Activated naive CD4-positive, alpha-beta T cell (primary cell): ENCODE measurements at regions not wholly inside any gene's neighbourhood (a gene's known extent, or its start where the extent isn't known, plus 50 kb on each side); places are given as distances from the start of the nearest gene placed in this dataset.
"Not testable (repeated sequence)": the region's sequence is repeated elsewhere in the genome, so short reads cannot be mapped to it uniquely, and the experiment has no call there.

ENCODE experiments used
- DNase-seq, 4 experiments: peaks; one replicate each; lab custom pipeline; 2025; lab: John Stamatoyannopoulos, UW

DNA sequence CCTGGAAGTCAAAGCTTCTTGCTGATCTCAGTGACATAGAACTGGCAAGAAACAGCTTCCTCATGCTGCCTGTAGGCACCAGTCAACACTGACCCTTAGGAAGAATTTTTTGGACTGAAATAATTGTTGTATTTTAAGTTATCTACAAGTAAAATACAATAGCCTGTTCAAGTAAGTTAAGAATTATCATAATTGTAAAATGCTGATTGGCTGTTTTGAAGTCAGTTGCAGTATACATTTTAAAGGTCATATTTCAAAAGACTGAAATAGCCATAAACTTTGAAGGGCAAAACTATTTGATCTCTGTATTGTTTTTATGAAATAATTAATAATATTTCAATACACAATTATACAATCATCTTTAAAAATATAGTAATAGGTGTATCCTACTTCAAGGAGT lies 794.9 kb downstream of the MAT2B start:
- no peak for DNase-seq

DNA sequence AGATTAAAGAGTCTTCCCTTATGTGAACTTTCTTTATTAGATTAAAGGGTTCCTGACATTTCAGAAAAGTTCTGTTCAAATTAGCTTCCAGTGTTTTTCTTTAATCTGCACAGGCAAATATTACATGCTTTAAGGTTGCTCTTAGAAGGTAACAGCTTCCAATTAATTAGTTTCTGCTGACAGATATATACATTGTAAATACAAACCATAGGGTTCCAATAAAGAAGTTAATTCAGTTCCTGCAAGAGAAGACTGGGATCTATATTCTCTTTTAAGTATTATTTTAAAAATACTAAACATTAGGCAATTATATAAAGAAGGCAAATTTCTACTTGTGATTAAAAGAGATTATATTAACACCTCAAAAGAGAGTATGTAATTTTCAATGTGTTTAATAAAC lies 795.7 kb downstream of the MAT2B start:
- DNase-seq: no peak

DNA sequence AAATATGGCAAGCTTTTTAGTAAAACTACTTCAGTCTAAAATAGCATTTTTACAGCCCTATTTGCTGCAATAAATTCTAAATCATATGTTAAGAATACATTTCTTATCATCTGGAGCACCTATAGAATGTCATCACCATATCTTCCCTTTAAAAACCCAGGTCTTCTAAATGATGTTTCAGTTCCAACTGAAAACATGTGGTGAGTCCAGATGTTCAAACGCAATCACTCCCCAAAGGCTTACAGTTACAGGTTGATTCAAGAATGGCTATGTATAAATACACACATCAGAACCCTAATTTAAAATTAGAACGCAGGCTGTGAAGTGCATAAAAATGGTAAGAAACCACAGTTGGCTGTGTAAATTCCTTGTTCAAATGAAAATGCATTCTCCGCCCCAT lies 796.3 kb downstream of the MAT2B start:
- DNase-seq: no peak

DNA sequence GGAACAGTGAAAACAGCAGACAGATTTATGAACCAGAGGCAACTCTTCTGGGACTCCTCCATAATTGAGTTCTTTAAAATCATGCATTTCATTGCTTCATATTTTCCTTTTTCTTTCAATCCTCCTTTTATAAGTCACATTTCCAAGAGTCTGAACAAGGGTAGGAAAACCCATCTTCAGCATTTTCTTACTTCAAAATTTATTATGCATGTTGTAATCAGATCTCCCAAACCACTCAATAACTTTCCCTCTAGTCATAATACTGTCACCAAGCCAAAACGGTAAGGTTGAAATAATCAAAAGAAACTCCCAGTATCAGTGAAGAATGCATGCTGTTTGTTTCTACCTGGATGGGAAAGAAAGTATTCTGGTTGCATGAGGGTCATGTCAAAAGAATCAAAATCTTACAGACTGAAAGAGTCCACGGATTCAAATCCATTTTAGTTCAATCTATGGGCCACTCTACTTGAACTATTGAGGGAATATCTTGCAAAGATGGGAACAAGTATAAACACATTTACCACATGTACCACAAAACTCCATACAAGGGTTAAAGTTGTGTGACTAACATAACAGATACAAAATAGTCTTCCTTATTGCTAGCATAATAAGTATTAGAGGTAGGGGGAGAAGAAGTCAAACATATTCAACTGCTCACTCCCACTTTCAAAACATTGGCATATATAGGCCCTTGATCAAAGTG lies 797.3 kb downstream of the MAT2B start:
- no peak for DNase-seq

DNA sequence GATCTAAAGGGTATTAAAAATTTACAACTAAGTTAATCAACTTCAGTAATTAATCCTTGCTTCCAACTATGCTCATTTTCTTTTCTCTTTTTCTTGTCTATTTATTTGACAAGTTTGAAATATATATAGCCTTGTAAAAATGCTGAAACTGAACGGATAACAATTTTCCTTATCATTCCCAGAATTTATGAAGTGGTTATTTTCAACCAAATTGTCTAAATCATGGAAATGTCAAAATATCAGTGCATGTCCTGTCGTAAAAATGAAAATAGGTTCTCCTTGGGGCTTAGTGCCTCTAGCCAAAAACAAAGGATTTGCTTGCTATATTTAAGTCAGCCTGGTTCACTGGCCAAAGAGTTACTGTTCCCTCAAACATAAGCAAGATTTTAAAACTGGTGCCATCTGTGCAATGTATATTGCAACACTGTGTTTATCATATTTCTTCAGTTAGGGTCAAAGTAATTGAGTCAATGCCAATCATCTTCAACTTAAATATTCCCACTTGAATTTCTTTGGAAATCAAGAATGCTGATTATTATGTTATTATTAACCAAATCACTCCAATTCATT lies 798.3 kb downstream of the MAT2B start:
- no peak for DNase-seq

DNA sequence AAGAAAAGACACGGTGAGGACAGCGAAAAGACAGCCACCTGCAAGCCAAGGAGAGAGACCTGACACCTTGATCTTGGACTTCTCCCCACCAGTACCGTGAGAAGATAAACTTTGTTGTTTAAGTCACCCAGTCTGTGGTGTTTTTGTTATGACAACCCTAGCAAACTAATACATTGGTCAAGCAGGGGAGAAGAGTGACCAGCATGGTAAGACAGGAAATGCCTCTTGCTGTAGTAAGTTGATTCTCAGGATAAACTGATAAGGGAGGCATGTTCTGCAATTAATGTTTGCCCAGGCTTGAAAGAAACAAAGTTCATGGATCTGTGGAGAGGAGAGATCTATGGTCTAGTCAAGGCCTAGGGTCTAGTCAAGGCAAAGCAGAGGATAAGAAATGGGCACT lies 801.2 kb downstream of the MAT2B start:
- DNase-seq: no peak

DNA sequence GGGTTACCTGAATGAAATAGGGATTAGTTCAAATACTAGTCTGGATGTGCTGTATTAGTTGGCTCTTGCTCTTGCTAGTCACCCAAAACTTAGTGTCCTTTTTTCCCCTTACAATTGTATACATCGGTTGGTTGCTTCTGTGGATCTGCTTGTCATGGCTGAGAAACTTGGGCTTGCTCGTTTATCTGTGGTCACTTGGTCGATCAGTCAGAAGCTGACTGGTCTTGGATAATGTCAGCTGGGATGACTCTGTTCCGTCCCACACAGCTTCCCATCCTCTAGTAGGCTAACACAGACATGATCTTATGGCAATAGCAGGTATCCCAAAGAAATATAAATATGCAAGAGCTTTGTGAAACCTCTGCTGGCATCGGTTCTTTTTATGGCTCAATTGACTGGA lies 807.4 kb downstream of the MAT2B start:
- no peak for DNase-seq

DNA sequence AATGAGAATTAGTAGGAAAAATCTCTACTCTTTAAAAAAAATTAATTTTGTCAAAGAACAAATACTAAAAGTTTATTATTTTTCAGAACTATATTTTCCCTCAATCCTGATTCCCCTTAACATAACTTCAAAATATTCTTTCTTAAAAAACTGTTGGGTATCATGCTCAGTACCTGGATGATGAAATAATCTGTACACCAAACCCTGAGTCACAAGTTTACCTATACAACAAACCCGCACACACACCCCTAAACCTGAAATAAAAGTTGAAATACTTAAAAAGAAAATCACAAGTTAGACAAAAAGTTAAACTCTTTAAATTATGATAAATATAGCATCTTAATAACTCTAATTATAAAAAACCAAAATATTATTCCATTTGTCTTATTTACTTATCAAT lies 812.3 kb downstream of the MAT2B start:
- DNase-seq: no peak

DNA sequence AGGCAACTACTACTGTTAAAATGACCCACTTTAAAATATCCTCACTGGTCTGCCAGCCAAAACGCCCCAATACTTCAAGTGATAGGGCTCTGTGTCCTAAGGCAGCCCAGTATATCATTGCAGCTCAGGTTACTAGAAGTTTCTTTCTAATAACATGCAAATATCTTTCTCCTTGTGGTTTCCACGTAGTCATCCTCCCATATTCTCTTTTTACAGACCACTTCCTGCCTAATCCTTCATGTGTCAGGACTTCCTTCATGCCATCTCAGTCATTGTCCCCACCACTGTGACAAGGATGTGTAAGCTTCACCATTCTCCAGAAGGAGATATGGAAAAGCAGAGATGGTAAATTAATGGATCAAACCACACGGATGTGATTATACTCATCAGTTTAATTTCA lies 813.7 kb downstream of the MAT2B start:
- DNase-seq: no peak

DNA sequence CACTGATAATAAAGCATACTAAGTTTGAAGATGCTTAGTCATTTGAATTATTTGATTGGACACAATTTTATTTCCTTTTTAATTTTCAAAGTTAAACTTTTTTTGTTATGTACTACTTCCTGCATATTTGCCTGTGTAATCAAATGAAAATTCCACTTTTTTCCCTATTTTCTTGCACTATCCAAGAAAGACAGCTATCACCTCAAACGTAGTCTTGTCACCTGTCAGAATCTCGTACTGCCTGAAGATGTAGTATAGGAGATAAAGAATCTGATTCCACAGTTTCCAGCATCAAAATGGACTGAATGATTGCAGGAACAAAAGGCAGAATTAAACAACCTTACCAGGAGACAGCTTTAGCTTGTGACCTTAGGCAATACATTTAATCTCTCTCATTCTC lies 818.8 kb downstream of the MAT2B start:
- DNase-seq: no peak

DNA sequence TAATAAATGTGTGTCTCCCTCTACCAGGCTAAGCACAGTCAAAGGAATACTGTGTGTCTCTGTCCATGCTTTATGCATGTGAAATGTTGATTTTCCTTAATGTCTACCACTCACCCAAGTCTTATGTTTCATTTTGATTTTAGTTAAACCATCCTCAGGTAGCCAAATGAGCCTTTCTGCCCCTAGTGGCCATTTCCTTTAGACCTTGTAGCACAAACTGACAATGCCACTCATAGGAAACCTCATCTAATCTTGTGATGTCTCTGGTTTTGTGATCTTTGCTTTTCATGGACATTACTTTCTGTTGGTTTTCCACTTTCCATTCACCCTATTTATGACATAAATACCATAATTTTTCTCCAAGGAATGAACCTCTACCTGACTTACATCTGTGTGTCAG lies 820.8 kb downstream of the MAT2B start:
- DNase-seq: no peak

DNA sequence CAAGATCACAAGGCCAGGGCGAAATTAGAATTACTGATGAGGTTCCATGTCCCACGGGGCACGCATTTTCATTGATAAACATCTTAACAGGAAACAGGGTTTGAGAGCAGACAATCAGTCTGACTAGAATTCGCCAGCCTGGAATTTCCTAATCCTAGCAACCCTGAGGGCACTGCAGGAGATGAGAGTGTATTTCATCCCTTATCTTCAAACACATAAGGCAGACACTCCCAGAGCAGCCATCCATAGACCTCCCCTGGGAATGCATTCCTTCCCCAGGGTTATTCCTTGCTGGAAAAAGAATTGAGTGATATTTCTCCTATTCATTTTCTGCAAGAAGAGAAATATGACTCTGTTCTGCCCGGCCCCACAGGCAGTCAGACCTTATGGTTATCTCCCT lies 821.7 kb downstream of the MAT2B start:
- not testable (repeated sequence) for DNase-seq

DNA sequence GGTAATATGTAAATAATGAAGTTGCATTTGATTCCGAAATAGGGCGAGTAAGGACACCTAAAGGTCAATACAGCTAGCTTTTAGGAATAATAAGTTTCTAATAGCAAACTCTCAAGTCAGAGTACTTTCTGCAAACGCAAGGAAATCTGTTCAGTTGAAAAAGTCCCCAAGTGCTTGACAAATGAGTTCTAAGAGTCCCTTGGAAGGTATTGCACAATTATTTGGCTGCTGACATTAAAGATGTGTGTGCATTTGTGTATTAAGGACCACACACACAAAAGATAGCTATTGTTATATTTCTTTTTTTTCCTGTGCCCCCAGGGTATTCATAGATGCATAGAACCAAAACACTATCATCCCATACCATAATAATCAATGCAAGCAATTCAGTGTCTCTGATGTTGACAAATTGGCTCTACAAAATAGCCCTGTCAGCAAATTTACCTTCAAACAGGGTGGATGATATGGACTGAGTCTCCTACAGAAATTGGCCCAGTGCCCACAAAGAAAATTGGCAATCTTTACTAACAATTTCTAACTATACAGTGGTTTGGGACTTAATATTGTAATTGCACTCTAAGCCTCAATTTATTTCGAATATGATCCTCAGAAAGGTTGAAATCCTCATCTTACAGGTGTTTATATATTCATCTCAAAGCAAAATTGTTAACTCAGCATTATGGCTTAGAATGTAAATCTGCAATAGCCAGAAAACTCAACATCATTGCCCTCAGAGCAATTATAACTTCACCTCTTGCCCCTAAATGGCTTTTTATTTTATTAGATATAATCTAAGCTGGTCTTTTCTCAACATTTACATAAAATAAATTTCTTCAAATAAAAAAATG lies 827.2 kb downstream of the MAT2B start:
- no peak for DNase-seq

DNA sequence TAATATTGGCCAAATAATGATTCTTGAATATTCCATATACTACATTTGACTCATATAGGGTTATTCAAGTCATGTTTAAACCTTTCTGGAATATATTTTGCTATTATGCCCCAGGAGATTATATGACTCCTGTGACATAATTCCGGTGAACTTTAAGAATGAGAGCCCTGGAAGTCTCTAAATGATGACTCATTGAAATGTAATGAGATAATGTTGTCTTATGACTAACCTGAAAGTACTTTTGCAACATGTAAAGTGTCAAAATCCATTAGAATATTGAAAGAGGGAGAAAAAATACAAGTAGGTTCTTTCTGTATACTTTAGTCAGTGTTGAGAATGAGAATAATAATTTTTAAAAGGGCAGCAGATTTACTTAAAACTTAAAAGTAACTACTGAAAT lies 830.4 kb downstream of the MAT2B start:
- DNase-seq: no peak

DNA sequence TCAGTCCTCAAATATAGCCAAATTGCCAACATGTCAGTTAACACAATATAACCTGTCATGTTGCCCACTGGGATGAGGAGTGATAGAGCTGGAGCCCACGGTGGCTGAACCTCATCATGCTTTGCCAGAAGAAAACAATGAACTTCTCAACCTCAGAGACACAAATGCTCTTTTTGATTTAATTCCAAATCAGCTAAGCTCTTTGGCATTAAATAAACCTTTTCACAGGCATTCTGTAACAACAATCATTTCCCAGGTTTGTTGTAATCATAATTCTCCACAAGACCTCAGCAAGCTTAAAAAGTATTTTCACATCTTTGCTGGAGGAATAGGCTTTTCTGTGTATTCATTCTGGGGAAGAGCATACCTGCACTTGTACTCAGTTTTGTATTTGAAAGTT lies 830.9 kb downstream of the MAT2B start:
- DNase-seq: no peak

DNA sequence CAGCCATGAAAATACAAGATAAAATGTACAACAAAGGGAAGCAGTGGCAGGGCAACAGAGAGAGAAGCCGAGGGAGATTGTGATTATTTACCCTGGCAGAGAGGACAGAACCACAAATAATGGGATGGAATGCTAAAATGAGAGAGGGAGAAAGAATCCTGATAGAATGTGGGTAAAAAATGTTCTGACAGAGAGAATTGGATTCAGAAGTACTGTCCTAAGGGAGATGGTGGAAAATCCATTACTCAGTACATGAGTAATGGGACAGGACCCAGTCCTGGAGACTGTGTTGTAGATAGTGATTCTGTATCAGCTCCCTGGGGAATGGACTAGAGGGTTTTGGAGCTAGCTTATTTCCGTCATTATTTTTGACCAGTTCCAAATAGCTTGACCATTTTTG lies 831.5 kb downstream of the MAT2B start:
- no peak for DNase-seq

DNA sequence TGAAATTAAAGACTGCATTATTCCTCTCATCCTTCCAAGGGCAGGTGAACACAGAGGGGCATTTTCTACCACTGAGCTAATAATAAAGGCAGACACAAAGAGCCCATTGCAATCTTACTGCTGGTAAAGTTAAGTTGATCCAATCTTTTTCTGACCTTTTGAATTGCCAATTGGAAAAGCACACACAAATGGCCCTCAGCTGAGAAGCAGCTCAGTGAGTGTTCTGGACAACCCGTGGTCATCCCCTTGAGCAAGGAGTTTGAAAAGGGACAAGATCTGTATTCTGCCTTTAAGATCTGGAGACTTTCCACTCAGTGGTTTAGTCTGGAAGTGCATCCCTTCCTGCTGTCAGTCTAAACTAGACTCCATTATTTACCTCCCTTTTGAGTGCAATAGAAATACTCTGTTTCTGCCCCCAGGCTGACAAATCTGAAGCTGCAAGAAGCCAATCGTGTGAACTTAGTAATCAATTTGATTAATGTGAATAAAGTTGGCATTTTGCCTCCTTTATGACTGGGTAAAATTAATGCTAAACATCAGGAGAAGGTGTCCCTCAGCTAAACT lies 835.7 kb downstream of the MAT2B start:
- DNase-seq: no peak

DNA sequence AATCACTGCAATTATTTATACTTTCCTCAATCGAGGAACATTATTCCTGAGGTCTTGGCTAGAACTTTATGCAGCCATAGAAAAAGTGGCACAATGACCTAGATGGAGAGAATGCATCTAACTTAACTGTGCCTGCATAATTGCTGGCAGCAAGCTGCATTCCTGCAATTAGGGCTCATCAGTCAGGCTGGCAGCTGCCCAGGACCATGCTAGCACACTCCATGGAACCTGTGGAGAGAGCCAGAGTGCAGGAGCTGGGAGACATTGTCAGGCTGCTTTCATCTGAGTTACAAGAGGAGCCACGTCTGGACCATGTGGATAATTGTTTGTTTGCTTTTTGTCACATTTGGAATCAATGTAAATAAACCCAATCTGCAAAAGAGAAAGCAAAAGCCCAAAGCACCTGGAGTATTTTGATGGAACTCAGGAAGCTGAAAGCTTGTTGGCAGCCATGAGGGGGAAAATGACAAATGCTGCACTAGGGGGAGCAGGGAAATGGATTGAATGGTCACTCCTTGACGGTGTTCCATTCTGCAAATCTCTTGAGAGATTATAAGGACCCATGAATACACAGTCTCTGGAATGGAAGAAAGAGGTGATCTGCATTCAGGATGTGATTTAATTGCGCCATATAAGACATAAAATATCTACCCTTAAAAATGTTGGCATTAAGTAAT lies 839.9 kb downstream of the MAT2B start:
- no peak for DNase-seq

DNA sequence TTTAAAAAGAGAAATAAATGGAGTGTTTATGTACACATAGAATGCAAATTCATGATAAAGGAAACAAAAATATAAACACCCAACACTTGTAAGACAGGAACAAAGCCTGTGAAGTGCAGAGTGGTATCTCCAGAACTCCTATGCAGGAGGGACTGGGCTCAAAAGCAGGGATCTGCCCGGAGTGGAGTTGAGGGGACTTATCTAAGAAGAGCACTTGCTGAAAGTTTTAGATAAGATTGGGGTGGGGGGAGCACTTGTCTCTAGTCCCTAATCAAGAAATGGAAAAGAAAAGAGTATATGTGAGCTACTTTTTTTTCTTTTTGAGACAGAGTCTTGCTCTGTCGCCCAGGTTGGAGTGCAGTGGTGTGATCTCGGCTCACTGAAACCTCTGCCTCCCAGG lies 840.4 kb downstream of the MAT2B start:
- DNase-seq: no peak

DNA sequence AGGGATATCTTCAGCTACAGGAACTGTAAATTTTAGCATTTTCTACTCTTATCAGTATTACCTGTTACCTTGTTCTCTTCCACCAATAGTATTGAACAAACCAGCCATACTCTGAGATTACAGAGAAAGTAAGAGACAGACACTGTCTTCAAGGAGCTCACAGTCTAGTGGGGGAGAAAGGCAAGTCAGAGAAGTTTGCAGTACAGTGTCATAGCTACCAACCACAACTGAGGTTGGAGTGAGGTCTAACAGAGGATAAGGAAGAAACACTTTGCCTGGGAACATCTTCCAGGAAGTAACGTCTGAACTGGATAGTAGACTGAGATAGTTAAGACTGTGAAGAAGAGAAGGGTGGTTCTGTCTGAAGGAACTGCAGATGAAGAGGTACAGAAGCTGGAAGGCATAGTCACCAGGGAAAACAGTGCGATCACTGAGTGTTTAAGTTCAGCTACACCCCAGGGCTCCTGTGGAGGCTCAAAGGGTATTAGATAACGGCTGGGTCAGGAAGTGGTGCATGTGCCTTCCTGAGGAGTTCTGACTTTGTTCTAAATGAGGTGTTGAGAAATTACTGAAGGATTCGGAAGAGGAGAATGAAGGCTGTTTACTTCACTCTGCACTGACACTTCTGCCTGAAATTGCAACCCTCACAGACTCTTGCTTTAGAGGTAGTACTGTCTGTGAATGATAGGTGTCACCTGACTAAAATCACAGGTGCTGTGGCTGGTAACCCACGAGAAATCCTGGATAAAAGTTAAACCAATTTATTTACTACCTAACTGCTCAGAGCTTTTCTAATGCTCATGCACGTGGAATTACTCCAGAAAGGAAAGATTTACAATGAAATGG lies 841.6 kb downstream of the MAT2B start:
- DNase-seq: no peak

DNA sequence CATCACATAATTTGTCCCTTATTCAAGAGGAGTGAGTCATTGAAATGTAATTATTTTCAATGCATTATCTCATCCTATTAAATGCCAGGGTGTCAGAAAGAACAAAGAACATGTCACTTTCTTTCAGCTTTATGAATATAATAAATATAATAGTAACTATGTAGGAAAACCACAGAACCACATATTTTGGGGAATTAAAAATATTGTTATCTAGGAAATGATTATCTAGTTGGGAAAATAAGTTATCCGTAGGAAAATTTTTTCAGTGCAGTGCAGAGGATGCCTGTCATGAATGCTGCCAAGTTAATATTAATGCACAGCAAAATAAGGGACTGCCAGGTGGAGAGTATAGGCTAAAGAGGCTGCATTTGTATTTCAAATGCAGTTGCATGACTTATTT lies 844.8 kb downstream of the MAT2B start:
- no peak for DNase-seq
